Natural killer cell treated with Interleukin-12 subunit alpha and Interleukin-12 subunit beta and Interleukin-15 and Interleukin-18, amount 100 ng/mL, for 72 hours (primary cell): ENCODE measurements at regions not wholly inside any gene's neighbourhood (a gene's known extent, or its start where the extent isn't known, plus 50 kb on each side); places are given as distances from the start of the nearest gene placed in this dataset.

Experiments
- ATAC-seq, 2 donors: fragments of 150-1000 bp; cut with Tn5 transposase in 1 of 2; sonication (Bioruptor Pico), chemical (Tn5 transposase) in 1 of 2; 2 replicates each; pipeline ENCODE4 v1.10.0; 2021
- DNase-seq: peaks from one replicate; pipeline ENCODE4 v3.0.0; 2022; ENCODE audit warnings: low spot score
- H3K27ac Mint-ChIP-seq, 2 donors: 1 replicate in 1 of 2; 2 replicates in 1 of 2; pipeline ENCODE4 v1.8.0; 2022; ENCODE audit warnings: mixed read lengths in 2 of 2, mild to moderate bottlenecking in 1 of 2, moderate library complexity in 1 of 2
- H3K27me3 Mint-ChIP-seq, 2 donors: 1 replicate in 1 of 2; 2 replicates in 1 of 2; pipeline ENCODE4 v1.8.0; 2022; ENCODE audit warnings: mixed read lengths in 2 of 2
- H3K36me3 Mint-ChIP-seq: one replicate; pipeline ENCODE4 v1.8.0; 2022; ENCODE audit warnings: mixed read lengths
- H3K4me1 Mint-ChIP-seq, 2 donors: 1 replicate in 1 of 2; 2 replicates in 1 of 2; pipeline ENCODE4 v1.8.0; 2022; ENCODE audit warnings: low read depth in 2 of 2, mixed read lengths in 2 of 2, mild to moderate bottlenecking in 1 of 2
- H3K4me3 Mint-ChIP-seq: one replicate; pipeline ENCODE4 v1.8.0; 2022; ENCODE audit warnings: mixed read lengths
- H3K9me3 Mint-ChIP-seq: 2 replicates; pipeline ENCODE4 v1.8.0; 2022; ENCODE audit warnings: mixed read lengths

DNA sequence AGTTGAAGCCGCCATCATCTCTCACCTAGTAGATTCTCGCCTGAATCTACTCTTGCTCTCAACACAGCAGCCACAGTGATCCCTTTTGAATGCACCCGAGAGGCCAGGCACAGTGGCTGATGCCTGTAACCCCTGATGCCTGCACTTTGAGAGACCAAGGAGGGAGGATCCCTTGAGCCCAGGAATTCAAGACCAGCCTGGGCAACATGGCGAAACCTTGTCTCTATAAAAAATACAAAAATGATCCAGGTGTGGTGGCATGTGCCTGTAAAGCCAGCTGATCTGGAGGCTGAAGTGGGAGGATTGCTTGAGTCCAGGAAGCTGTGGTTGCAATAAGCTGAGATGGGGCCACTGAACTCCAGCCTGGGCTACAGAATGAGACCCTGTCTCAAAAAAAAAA, 60.3 kb upstream of the EML4 start:
- DNase-seq: no peak
- Mint-ChIP-seq H3K27me3 (no peaks in the 10 kb centered on the region), H3K9me3 (no peaks in the 10 kb centered on the region), H3K4me3 (no peak overlapping the region), H3K36me3 (no peaks in the 10 kb centered on the region), H3K4me1 (peaks cover 0 to 5% of the 10 kb centered on the region in 2 donors), H3K27ac (no peak overlapping the region)
- ATAC-seq: no peak

DNA sequence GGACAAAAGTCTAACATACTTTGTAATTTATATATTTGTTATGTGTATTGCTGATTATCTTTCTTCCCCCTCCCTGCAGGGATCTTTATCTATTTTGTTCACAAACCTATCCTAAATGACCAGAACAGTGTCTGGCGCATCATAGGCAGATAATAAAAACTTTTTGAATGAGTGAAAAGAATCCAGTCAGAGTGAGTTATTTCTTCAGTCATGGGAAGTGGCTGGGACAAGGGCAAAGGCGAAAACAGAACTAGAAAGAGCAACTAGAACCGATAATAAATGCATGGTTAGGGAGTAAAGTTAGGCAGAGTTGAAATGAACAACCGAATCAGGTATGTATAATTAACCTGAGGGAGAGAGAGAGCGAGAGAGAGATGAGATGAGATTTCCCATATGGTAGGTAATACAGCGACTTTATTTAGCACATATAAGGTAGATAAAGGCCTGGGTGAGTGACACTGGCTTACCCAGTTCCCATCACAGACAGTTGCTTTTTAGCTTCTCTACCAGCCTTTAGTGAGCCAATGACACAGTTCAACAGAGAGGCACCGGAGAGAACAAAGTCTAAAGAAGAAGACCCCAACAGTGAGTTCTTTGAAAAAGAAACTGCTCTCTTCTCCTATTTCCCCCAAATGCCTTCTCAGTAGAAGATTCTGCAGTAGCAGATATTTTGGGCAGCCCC, 59.1 kb upstream of the EML4 start:
- H3K36me3 Mint-ChIP-seq: no peaks in the 10 kb centered on the region
- no peaks in the 10 kb centered on the region for H3K9me3 Mint-ChIP-seq
- no peak overlapping the region for H3K4me3 Mint-ChIP-seq
- peaks cover 0 to 2% of the 10 kb centered on the region in 2 donors for H3K27me3 Mint-ChIP-seq
- no peak for DNase-seq
- peaks cover 4 to 11% of the 10 kb centered on the region in 2 donors for H3K4me1 Mint-ChIP-seq
- ATAC-seq: no peak
- H3K27ac Mint-ChIP-seq: no peak overlapping the region

- ATAC-seq (no peak), DNase-seq (no peak)
- no peak overlapping the region for H3K27ac Mint-ChIP-seq
- no peaks in the 10 kb centered on the region for H3K36me3 Mint-ChIP-seq
- H3K4me1 Mint-ChIP-seq: peaks cover 6 to 12% of the 10 kb centered on the region in 2 donors
- H3K4me3 Mint-ChIP-seq: no peak overlapping the region
- no peaks in the 10 kb centered on the region for H3K9me3 Mint-ChIP-seq
- H3K27me3 Mint-ChIP-seq: peaks cover 0 to 2% of the 10 kb centered on the region in 2 donors
These were observed 58.4 kb upstream of the EML4 start for GRCh38 chr2:42110641-42111322.

GRCh38 chr2:42112418-42112817, 56.7 kb upstream of the EML4 start:
- Mint-ChIP-seq H3K36me3 (no peaks in the 10 kb centered on the region), H3K9me3 (no peaks in the 10 kb centered on the region), H3K4me1 (peaks cover 7 to 16% of the 10 kb centered on the region in 2 donors), H3K4me3 (no peak overlapping the region), H3K27ac (no peak overlapping the region), H3K27me3 (peaks cover 0 to 4% of the 10 kb centered on the region in 2 donors)
- DNase-seq (no peak), ATAC-seq (no peak)

- H3K27me3 Mint-ChIP-seq: peaks cover 0 to 4% of the 10 kb centered on the region in 2 donors
- DNase-seq: no peak
- H3K36me3 Mint-ChIP-seq: no peaks in the 10 kb centered on the region
- ATAC-seq: no peak
- H3K4me1 Mint-ChIP-seq: peaks cover 14 to 26% of the 10 kb centered on the region in 2 donors
- no peak overlapping the region for H3K27ac Mint-ChIP-seq
- no peak overlapping the region for H3K4me3 Mint-ChIP-seq
- no peaks in the 10 kb centered on the region for H3K9me3 Mint-ChIP-seq
These were observed 55.7 kb upstream of the EML4 start for GRCh38 chr2:42113452-42113851.

GRCh38 chr2:42114091-42114490, 55.1 kb upstream of the EML4 start:
- peak overlapping the region in 1 of 2 donors; percentile 14 for H3K27ac Mint-ChIP-seq

DNA sequence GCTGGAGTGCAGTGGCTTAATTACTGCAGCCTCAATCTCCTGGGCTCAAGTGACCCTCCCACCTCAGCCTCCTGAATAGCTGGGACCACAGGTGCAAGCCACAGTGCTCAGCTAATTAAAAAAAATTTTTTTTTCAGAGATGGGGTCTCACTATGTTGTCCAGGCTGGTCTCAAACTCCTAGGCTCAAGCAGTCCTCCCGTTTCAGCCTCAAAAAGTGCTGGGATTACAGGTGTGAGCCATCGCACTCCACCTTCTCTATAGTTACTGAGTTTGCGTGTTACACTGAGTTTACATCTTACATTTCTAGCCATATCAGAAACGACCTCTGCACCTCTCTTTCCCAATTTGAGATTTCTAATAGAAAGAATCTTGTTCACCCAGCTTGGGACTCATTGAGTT, 53.6 kb upstream of the EML4 start:
- Mint-ChIP-seq H3K9me3 (no peaks in the 10 kb centered on the region), H3K36me3 (no peaks in the 10 kb centered on the region), H3K27me3 (peaks cover 0 to 4% of the 10 kb centered on the region in 2 donors), H3K4me3 (no peak overlapping the region), H3K4me1 (peaks cover 18 to 31% of the 10 kb centered on the region in 2 donors), H3K27ac (peak overlapping the region in 1 of 2 donors; percentile 13)
- no peak for DNase-seq
- ATAC-seq: no peak

More at GRCh38 chr2:42114091-42114490, 55.1 kb upstream of the EML4 start:
- Mint-ChIP-seq H3K4me3 (no peak overlapping the region), H3K9me3 (no peaks in the 10 kb centered on the region), H3K4me1 (peaks cover 16 to 31% of the 10 kb centered on the region in 2 donors), H3K36me3 (no peaks in the 10 kb centered on the region), H3K27me3 (peaks cover 0 to 4% of the 10 kb centered on the region in 2 donors)
- no peak for ATAC-seq
- no peak for DNase-seq

DNA sequence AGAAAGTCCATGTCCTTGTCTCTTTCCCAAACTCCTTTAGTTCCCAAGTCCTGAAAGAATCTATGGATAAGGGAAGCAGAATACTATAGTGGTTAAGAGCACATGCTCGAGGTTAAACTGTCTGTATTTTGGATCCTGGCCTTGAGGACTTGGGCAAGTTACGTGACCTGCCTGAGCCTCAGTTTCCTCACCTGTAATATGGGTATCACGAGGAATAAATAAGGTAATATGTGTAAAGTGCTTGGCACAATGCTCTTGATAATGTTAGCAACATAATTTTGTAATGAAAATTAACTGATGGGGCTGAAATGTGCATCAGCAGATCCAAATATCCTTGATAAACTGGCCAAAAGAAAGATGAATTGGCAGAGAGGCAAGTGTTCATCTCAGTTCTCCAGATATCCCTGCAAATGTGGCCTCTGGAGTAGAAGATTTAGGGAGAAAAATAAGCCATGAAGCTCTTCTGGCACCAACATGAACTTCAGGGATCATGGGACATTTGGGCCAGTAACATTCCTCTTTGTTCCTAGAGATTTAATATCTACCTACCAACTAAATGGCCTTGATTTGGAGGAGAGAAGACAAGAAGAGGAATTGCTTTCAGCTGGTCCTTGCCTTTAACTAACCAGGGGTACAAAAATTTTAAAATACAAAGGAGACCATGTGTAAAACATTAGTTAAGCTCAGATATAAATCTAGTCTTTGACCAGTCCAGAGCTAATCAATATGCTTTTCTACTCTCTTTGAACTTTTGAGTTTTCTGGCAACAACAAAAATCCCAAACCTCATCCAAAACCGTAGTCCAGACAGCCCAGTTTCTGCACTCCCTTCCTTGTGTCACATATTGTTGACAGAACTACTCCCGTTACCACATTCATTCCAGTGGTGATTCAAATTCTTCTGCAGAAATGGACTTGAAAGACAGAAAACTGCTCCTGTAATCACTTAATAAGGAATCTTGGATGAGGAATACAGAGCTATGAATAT, 52.7 kb upstream of the EML4 start:
- peak overlapping the region in 1 of 2 donors; percentile 13 for H3K27ac Mint-ChIP-seq

GRCh38 chr2:42117182-42117579, 52.0 kb upstream of the EML4 start:
- Mint-ChIP-seq H3K27ac (peak overlapping the region in 1 of 2 donors; percentile 63), H3K4me3 (no peak overlapping the region), H3K27me3 (peaks cover 0 to 4% of the 10 kb centered on the region in 2 donors), H3K36me3 (peaks cover 6% of the 10 kb centered on the region), H3K9me3 (no peaks in the 10 kb centered on the region), H3K4me1 (peaks cover 22 to 37% of the 10 kb centered on the region in 2 donors)
- DNase-seq (no peak), ATAC-seq (no peak)

More for the DNA sequence above, 52.7 kb upstream of the EML4 start:
- ATAC-seq (no peak), DNase-seq (no peak)
- Mint-ChIP-seq H3K36me3 (peaks cover 2% of the 10 kb centered on the region), H3K4me1 (peaks cover 19 to 34% of the 10 kb centered on the region in 2 donors), H3K27me3 (peaks cover 0 to 4% of the 10 kb centered on the region in 2 donors), H3K9me3 (no peaks in the 10 kb centered on the region), H3K4me3 (no peak overlapping the region)

GRCh38 chr2:42117923-42118753, 51.0 kb upstream of the EML4 start:
- Mint-ChIP-seq H3K9me3 (no peaks in the 10 kb centered on the region), H3K27ac (peak overlapping the region; percentile 63), H3K4me3 (peak overlapping the region; percentile 44), H3K27me3 (peaks cover 0 to 4% of the 10 kb centered on the region in 2 donors), H3K4me1 (peaks cover 23 to 38% of the 10 kb centered on the region in 2 donors), H3K36me3 (peaks cover 6% of the 10 kb centered on the region)
- peak; percentile 69 to 80 for ATAC-seq
- no peak for DNase-seq

DNA sequence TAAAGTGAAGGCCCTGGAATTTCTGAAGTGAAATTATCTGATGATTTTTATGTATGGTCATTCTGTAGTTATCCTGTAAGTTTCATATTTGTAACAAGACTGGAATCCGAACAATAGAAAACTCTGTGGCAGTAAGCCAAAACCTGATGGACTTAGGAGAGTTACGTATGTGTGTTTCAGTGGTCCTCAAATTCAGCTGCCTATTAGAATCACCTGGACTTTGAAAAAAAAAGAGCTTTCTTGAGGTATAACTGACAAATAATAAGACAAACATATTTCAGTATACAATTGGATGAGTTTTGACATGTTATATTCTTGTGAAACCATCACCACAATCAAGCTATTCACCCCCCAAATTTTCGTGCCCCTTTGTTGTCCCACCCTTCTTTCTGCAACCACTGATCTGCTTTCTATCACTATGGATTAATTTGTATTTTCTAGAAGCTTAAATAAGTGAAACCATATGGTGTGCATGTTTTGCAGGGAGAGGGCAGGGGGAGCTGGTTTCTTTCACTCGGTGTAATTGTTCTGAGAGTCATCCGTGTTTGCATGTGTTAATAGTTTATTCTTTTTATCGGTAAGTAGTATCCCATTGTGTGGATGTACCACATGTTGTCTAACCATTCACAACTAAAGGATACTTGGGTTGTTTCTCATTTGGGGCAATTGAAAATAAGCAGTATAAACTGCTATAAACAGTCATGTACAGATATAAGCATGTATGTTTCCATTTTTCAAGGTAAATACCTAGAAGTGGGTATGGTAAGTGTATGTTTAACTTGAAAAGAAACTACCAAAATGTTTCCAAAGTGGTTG, 50.2 kb upstream of the EML4 start:
- peak overlapping the region; percentile 44 for H3K4me3 Mint-ChIP-seq
- DNase-seq (no peak), ATAC-seq (no peak)
- peaks cover 29 to 46% of the 10 kb centered on the region in 2 donors for H3K4me1 Mint-ChIP-seq
- peaks cover 6% of the 10 kb centered on the region for H3K36me3 Mint-ChIP-seq
- peak overlapping the region; percentile 63 for H3K27ac Mint-ChIP-seq
- H3K9me3 Mint-ChIP-seq: no peaks in the 10 kb centered on the region
- H3K27me3 Mint-ChIP-seq: peaks cover 0 to 4% of the 10 kb centered on the region in 2 donors
